ENCODE measurements at regions not wholly inside any gene's neighbourhood (a gene's known extent, or its start where the extent isn't known, plus 50 kb on each side); places are given as distances from the start of the nearest gene placed in this dataset.
A peak's percentile ranks its signal among the peaks of the same experiment; 100 is the strongest.

DNA sequence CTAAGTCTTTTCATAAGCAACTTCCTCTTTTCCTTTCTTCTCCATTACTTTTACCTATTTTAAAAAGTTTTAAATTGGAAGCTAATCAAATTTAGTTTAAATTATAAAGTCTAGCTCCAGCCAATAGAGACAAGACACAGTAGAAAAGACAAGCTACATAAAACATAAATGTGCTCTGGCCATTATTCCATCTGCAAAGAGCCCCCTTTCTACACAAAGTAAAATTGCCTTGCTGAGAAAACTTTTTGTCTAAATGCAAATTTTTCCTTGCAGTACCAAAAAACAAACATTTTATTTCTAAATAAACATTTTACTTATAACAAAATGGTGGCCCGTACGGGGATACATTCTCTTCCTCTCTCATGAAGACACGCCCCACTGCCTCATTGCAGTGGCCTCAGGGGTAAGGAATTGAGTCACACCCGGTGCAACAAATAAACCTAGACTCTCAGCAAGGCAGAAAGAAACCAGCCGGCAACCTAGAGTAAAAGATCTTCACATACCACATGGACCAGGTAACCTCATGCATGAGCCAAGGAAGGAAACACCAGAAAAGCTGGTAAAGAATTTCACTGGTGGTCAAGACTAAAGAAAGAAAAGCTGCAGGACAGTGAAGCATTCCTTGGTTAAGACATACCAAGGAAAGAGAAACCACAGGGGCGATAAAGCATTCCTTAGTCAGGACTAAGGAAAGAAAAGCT, 71.6 kb upstream of the ZNF746 start:
- no peak overlapping the region for H3K4ac ChIP-seq (replicated peaks; ENCODE audit: insufficient read length, low read depth, low read length)
- CTCF ChIA-PET (ENCODE audit: partially characterized antibody): interaction anchor here (0.9 to 2.1 kb wide), 4 partner anchors 11 to 87 kb away, joined by 3 to 9 read pairs (median 4); no protein-coding TSS in a partner anchor
- no peak for TF ChIP-seq SP4 (IDR thresholded peaks at IDR 0.05; ENCODE audit: low read length)

More for the DNA sequence above, 71.6 kb upstream of the ZNF746 start:
- Histone ChIP-seq H3K36me3 (ENCODE audit: control insufficient read depth in 2 of 4, insufficient read depth in 4 of 4, low read length in 3 of 4) (no peaks in the 10 kb centered on the region), H2BK12ac (ENCODE audit: low read depth, low read length) (no peak overlapping the region; the same call in 1 of the 2 replicates), H2BK15ac (ENCODE audit: low read length) (no peak overlapping the region), H3K23ac (ENCODE audit: insufficient read length) (no peak overlapping the region), H3K4me1 (replicated peaks in 1 of 4; ENCODE audit: control insufficient read depth in 3 of 4, insufficient read depth in 4 of 4, low read length in 3 of 4) (peaks cover 0 to 18% (median 7%) of the 10 kb centered on the region in 4 experiments; a peak in 5 of 7 replicates), H3K9me3 (ENCODE audit: insufficient read depth in 2 of 2, low read depth in 1 of 2, low read length in 1 of 2) (no peaks in the 10 kb centered on the region), H3K14ac (ENCODE audit: insufficient read length) (no peak overlapping the region), H2BK120ac (replicated peaks; ENCODE audit: low read depth, low read length) (no peak overlapping the region), H3K27me3 (replicated peaks in 1 of 4; ENCODE audit: control insufficient read depth in 3 of 4, extremely low read depth in 1 of 4, insufficient read depth in 3 of 4, low read length in 3 of 4) (no peaks in the 10 kb centered on the region; a peak in 1 of 7 replicates), H2BK5ac (ENCODE audit: low read depth, low read length) (peak overlapping the region; percentile 88), H3K79me1 (ENCODE audit: low read depth, low read length) (no peaks in the 10 kb centered on the region; the same call in 1 of the 2 replicates), H4K20me1 (replicated peaks in 1 of 2; ENCODE audit: control insufficient read depth in 1 of 2, insufficient read depth in 2 of 2, low read length in 2 of 2) (no peaks in the 10 kb centered on the region), H3K27ac (ENCODE audit: low read depth, low read length) (peak overlapping the region; percentile 83), H4K5ac (ENCODE audit: insufficient read length, low read depth, low read length) (no peak overlapping the region), H4K8ac (ENCODE audit: extremely low read depth, insufficient read depth, low read length) (no peak overlapping the region), H3K4me3 (ENCODE audit: extremely low read depth in 1 of 4, insufficient read depth in 2 of 4, low read depth in 3 of 4, low read length in 4 of 4) (peak overlapping the region; percentile 22 to 52 (median 32); a peak in 7 of 8 replicates), H3K18ac (ENCODE audit: extremely low read depth, low read length) (no peak overlapping the region), H4K91ac (replicated peaks; ENCODE audit: insufficient read length, low read length) (no peak overlapping the region), H3K4me2 (ENCODE audit: insufficient read depth in 1 of 2, low read depth in 2 of 2, low read length in 2 of 2) (peak overlapping the region; percentile 57 to 63; a peak in 3 of 4 replicates), H2BK20ac (ENCODE audit: low read length) (no peak overlapping the region), H2AFZ (ENCODE audit: low read length) (no peak overlapping the region), H3K79me2 (ENCODE audit: control insufficient read depth in 1 of 2, insufficient read depth in 2 of 2, low read length in 2 of 2) (peaks cover 3 to 7% of the 10 kb centered on the region in 2 experiments; a peak in 2 of 4 replicates), H2AK5ac (ENCODE audit: low read depth, low read length) (no peak overlapping the region), H3K9ac (replicated peaks in 1 of 4; ENCODE audit: extremely low read depth in 1 of 4, low read depth in 3 of 4, low read length in 3 of 4) (peak overlapping the region in 3 of 4 experiments; percentile 45 to 60 (median 48); a peak in 5 of 7 replicates), H3K23me2 (ENCODE audit: low read depth, low read length) (no peaks in the 10 kb centered on the region; the same call in 1 of the 2 replicates), H3K56ac (replicated peaks; ENCODE audit: insufficient read length, low read depth, low read length) (no peak overlapping the region)
- FAIRE-seq (peak; percentile 99), DNase-seq (ENCODE audit: low read depth in 1 of 2, low spot score in 2 of 2) (peak in 1 of 2 experiments; percentile 54)
- POLR2A ChIA-PET (ENCODE audit: partially characterized antibody): interaction anchor here (0.6 to 1.7 kb wide), 19 partner anchors 9 to 307 kb away, joined by 3 to 7 read pairs (median 3); partner anchors contain the start of gene ZNF783
- WGBS, 2 experiments (ENCODE audit: extremely low coverage in 1 of 2, insufficient coverage in 1 of 2, insufficient read length in 1 of 2, insufficient replicate concordance in 2 of 2, low coverage in 1 of 2, low lambda C conversion rate in 2 of 2, missing lambda C conversion rate in 1 of 2): 9% methylated on average over 6 of the region's 6 CpGs; no CpG with 5 or more reads in 1 of the 2 experiments

All from H1 (cell line).